Psoas muscle (tissue), 7 donors: ENCODE measurements at regions not wholly inside any gene's neighbourhood (a gene's known extent, or its start where the extent isn't known, plus 50 kb on each side); places are given as distances from the start of the nearest gene placed in this dataset.

Experiments
- ATAC-seq, 4 donors: fragments of 200-7000 bp; cut with Tn5 transposase; one replicate each; pipeline ENCODE4 v1.9.1; 2020; ENCODE audit warnings: moderate library complexity in 3 of 4, mild to moderate bottlenecking in 2 of 4
- DNase-seq, 2 donors: peaks; one replicate each; pipeline ENCODE4 v3.0.0-alpha.2; 2020
- H3K27ac ChIP-seq: fragments of 200-600 bp; one replicate; pipeline ENCODE4 v1.8.0; 2022
- H3K27me3 ChIP-seq, 3 donors: fragments of 200-600 bp in 1 of 3; one replicate each; pipeline versions ENCODE4 v1.6.1 to v1.8.0; 2013 to 2022; ENCODE audit warnings: low read length in 2 of 3, mild to moderate bottlenecking in 2 of 3, moderate library complexity in 1 of 3; ENCODE audit not compliant: insufficient read depth in 3 of 3
- H3K36me3 ChIP-seq, 2 donors: fragments of 200-600 bp in 1 of 2; one replicate each; pipeline versions ENCODE4 v1.6.1 to v1.8.0; 2013 to 2022; ENCODE audit warnings: low read depth in 1 of 2, mild to moderate bottlenecking in 1 of 2, moderate library complexity in 1 of 2; ENCODE audit not compliant: insufficient read depth in 1 of 2
- H3K4me1 ChIP-seq: fragments of 200-600 bp; one replicate; pipeline ENCODE4 v1.8.0; 2022
- H3K4me3 ChIP-seq: fragments of 200-600 bp; one replicate; pipeline ENCODE4 v1.8.0; 2022; ENCODE audit warnings: mild to moderate bottlenecking
- H3K9me3 ChIP-seq: fragments of 200-600 bp; one replicate; pipeline ENCODE4 v1.8.0; 2022
- WGBS, 3 donors: extraction: QIAGEN DNeasy Blood & Tissue Kit; methylation state at CpG; one replicate each; pipeline versions ENCODE4 v1.1.6 to v1.1.7; 2013; 5-methylcytosine and 5-hydroxymethylcytosine counted together
- intact Hi-C, 2 donors: fragments of 100-400 bp; cut with DNase I; formaldehyde crosslinking; loops; one replicate each; pipeline versions ENCODE4 v1.11.0 to v1.14.2; 2022
- TF ChIP-seq, protein P1 (sequence below): fragments of 200-600 bp; IDR thresholded peaks from one replicate; pipeline ENCODE4 v1.8.0; 2022; ENCODE audit warnings: antibody characterized with exemption
- donor health status: healthy with polysubstance abuse.
- donor health status: DM: no; HTN: no; CAD: no; lungs with moderate emphysema.
- donor health status: Bipolar disorder and iron deficiency.
- donor health status: healthy.
- donor health status: DM: yes; HTN: yes; CAD: no.
- donor health status: DM: no; HTN: no; CAD: no.
- donor health status: DM: yes; HTN: yes; CAD: no.

DNA sequence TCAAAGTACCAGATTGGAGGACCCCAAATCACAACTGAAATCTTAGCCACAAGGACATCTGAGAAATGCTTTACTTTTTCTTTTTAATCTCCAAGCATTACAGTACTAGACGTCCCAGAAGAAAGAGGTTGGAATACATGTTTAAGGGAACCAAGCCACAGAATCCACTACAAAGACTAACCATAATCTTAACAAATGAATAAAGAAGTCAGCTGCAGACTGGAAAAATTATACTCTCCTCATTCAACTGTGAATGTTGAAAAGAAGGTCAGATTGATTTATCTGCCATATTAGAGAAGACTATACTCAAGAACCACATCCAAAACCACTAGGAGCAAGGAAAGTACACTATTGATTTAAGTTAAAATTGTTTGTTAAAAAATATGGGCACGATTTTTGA lies 102.1 kb upstream of the ABCB5 start:
- Histone ChIP-seq H3K4me3 (no peak overlapping the region), H3K36me3 (no peaks in the 10 kb centered on the region), H3K9me3 (peaks cover 3% of the 10 kb centered on the region), H3K27ac (no peak overlapping the region), H3K27me3 (no peaks in the 10 kb centered on the region), H3K4me1 (no peaks in the 10 kb centered on the region)
- DNase-seq (no peak), ATAC-seq (no peak)
- WGBS, 3 donors, result 58 to 60% (median 58%) methylated on average over 2 of the region's 2 CpGs
- TF ChIP-seq, protein P1, sequence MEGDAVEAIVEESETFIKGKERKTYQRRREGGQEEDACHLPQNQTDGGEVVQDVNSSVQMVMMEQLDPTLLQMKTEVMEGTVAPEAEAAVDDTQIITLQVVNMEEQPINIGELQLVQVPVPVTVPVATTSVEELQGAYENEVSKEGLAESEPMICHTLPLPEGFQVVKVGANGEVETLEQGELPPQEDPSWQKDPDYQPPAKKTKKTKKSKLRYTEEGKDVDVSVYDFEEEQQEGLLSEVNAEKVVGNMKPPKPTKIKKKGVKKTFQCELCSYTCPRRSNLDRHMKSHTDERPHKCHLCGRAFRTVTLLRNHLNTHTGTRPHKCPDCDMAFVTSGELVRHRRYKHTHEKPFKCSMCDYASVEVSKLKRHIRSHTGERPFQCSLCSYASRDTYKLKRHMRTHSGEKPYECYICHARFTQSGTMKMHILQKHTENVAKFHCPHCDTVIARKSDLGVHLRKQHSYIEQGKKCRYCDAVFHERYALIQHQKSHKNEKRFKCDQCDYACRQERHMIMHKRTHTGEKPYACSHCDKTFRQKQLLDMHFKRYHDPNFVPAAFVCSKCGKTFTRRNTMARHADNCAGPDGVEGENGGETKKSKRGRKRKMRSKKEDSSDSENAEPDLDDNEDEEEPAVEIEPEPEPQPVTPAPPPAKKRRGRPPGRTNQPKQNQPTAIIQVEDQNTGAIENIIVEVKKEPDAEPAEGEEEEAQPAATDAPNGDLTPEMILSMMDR, result no peak
- intact Hi-C loops, result no loop called here

DNA sequence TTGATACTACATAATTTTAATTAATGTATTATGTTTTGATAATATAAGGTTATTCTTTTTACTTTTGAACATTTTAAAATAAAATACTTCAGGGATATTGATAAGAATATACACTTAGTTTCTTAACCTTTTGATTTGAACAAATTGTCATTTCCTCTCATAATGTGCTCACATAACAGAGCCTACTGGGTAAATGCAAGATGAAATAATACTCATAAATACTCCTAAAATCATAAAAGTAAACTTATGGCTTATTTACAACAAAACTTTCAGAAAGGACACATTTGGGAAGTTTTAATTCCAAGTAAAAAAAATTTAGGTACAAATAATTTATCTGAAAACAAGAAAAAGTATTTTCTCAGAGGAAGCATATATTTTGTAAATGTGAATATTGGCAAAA lies 101.6 kb upstream of the ABCB5 start:
- no peak for DNase-seq
- no peak for ATAC-seq
- Histone ChIP-seq H3K4me1 (no peaks in the 10 kb centered on the region), H3K9me3 (peaks cover 3% of the 10 kb centered on the region), H3K27ac (no peak overlapping the region), H3K36me3 (no peaks in the 10 kb centered on the region), H3K27me3 (no peaks in the 10 kb centered on the region), H3K4me3 (no peak overlapping the region)
- intact Hi-C loops, result no loop called here
- TF ChIP-seq, protein P1, result no peak

DNA sequence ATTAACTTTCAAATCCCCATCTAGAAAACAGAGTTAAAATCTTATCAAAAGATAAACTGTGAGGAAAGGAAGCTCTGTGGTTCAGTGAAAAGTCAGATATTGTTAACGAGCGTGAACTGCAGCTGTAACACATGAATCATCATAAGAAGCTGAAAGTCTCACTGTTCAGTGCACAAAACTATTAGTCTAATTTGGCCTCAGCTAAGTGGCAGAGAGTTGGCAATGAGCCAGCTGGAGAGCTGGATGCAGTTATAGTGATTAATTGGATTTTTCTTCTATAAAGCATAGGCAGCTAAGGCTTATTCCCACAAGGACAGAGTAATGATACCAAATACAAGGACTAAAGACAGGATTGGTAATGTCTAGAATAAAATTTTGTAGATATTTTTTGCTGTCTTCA lies 101.1 kb upstream of the ABCB5 start:
- Histone ChIP-seq H3K4me3 (no peak overlapping the region), H3K27ac (no peak overlapping the region), H3K27me3 (no peaks in the 10 kb centered on the region), H3K9me3 (peaks cover 3% of the 10 kb centered on the region), H3K36me3 (no peaks in the 10 kb centered on the region), H3K4me1 (no peaks in the 10 kb centered on the region)
- TF ChIP-seq, protein P1, result no peak
- no peak for ATAC-seq
- no peak for DNase-seq
- intact Hi-C loops, result no loop called here
- 10 to 21% (median 13%) methylated on average over 2 of the region's 2 CpGs for WGBS, 3 donors

DNA sequence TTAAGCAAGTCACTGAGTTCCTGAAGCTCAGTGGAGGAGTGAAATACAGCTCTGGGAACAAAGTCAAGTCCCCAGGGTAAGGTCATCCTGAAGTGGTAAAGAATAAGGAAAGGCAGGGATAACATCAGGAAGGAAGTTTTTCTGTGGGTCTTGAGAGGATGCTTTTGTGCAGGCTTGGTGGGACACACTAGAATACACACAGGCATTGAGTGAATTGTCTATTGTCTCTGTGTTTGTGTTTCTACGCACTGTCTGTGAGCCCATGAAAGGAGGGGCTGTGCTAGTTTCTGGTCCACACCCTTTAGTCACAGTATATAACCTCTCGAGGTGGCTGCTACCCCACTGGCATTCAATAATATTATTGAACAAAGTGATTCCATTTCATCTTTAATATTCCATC lies 95.8 kb upstream of the ABCB5 start:
- Histone ChIP-seq H3K4me1 (no peaks in the 10 kb centered on the region), H3K4me3 (no peak overlapping the region), H3K27ac (no peak overlapping the region), H3K9me3 (peaks cover 3% of the 10 kb centered on the region), H3K27me3 (no peaks in the 10 kb centered on the region), H3K36me3 (no peaks in the 10 kb centered on the region)
- 49 to 51% (median 49%) methylated on average over 2 of the region's 2 CpGs for WGBS, 3 donors
- intact Hi-C loops, result no loop called here
- no peak for DNase-seq
- TF ChIP-seq, protein P1, result no peak
- no peak for ATAC-seq

DNA sequence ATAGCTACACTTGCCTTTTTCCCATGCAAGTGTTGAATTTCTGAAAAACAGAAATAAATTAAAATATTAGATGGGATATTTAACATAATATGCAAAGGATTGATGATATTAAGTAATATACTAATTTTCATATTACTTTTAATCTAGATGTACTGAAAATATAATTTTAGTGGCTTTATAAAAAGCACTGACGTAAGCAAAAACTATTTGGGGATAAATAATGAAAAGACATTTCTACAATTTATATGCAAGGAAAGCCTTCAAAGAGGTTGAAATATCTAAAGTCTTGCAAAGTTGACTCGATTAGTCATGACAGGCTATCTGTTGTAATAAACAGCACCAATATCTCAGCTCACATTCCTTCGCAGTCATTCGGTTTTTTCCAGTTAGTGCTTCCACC lies 94.9 kb upstream of the ABCB5 start:
- H3K36me3 ChIP-seq, result no peaks in the 10 kb centered on the region
- H3K4me1 ChIP-seq, result no peaks in the 10 kb centered on the region
- intact Hi-C loops, result no loop called here
- TF ChIP-seq, protein P1, result no peak
- H3K4me3 ChIP-seq, result no peak overlapping the region
- DNase-seq, result no peak
- WGBS, 3 donors, result 94% methylated on average over 4 of the region's 4 CpGs
- ATAC-seq, result no peak
- no peak overlapping the region for H3K27ac ChIP-seq
- H3K9me3 ChIP-seq, result peaks cover 3% of the 10 kb centered on the region
- H3K27me3 ChIP-seq, result no peaks in the 10 kb centered on the region
